H1 (cell line): ENCODE measurements at regions not wholly inside any gene's neighbourhood (a gene's known extent, or its start where the extent isn't known, plus 50 kb on each side); places are given as distances from the start of the nearest gene placed in this dataset.

Experiments used
- CTBP2 ChIP-seq: IDR thresholded peaks from 2 replicates; pipeline ENCODE4 v1.7.0; 2011; ENCODE audit warnings: borderline replicate concordance, mild to moderate bottlenecking, moderate library complexity, mixed read lengths, low read length; ENCODE audit not compliant: insufficient read depth, insufficient read length
- SUZ12 ChIP-seq: fragments of 200-600 bp; sonication (generic); IDR thresholded peaks from 2 replicates; pipeline ENCODE4 v1.6.1; 2012; ENCODE audit warnings: mild to moderate bottlenecking, inconsistent platforms, low read length, moderate library complexity, mixed read lengths
- TF ChIP-seq, protein P1 (sequence below): fragments of 300-600 bp; sonication (generic); IDR thresholded peaks from 2 replicates; pipeline ENCODE4 v1.7.1; 2012; ENCODE audit warnings: low read length, moderate library complexity, mild to moderate bottlenecking, inconsistent platforms; ENCODE audit not compliant: insufficient replicate concordance

DNA sequence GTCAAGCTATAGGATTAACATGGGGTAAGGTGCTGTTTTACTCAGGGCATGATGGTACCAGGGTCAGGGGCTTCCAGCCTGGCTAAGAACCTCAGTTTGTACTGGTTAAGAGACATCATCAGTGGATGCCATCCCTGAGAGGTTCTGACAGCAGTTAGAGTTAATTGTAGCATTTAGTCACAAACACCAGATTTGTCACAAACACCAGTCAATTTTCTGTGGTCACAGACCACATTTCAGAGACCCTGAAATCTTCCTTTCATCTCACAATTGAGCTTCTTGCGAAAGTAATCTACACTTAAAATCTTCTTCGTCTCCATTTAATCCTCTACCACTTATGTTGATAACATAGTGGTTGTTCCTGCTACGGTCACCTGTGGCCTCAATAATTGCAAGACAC lies 143.0 kb upstream of the EGLN3 start (continued):
- TF ChIP-seq, protein P1, sequence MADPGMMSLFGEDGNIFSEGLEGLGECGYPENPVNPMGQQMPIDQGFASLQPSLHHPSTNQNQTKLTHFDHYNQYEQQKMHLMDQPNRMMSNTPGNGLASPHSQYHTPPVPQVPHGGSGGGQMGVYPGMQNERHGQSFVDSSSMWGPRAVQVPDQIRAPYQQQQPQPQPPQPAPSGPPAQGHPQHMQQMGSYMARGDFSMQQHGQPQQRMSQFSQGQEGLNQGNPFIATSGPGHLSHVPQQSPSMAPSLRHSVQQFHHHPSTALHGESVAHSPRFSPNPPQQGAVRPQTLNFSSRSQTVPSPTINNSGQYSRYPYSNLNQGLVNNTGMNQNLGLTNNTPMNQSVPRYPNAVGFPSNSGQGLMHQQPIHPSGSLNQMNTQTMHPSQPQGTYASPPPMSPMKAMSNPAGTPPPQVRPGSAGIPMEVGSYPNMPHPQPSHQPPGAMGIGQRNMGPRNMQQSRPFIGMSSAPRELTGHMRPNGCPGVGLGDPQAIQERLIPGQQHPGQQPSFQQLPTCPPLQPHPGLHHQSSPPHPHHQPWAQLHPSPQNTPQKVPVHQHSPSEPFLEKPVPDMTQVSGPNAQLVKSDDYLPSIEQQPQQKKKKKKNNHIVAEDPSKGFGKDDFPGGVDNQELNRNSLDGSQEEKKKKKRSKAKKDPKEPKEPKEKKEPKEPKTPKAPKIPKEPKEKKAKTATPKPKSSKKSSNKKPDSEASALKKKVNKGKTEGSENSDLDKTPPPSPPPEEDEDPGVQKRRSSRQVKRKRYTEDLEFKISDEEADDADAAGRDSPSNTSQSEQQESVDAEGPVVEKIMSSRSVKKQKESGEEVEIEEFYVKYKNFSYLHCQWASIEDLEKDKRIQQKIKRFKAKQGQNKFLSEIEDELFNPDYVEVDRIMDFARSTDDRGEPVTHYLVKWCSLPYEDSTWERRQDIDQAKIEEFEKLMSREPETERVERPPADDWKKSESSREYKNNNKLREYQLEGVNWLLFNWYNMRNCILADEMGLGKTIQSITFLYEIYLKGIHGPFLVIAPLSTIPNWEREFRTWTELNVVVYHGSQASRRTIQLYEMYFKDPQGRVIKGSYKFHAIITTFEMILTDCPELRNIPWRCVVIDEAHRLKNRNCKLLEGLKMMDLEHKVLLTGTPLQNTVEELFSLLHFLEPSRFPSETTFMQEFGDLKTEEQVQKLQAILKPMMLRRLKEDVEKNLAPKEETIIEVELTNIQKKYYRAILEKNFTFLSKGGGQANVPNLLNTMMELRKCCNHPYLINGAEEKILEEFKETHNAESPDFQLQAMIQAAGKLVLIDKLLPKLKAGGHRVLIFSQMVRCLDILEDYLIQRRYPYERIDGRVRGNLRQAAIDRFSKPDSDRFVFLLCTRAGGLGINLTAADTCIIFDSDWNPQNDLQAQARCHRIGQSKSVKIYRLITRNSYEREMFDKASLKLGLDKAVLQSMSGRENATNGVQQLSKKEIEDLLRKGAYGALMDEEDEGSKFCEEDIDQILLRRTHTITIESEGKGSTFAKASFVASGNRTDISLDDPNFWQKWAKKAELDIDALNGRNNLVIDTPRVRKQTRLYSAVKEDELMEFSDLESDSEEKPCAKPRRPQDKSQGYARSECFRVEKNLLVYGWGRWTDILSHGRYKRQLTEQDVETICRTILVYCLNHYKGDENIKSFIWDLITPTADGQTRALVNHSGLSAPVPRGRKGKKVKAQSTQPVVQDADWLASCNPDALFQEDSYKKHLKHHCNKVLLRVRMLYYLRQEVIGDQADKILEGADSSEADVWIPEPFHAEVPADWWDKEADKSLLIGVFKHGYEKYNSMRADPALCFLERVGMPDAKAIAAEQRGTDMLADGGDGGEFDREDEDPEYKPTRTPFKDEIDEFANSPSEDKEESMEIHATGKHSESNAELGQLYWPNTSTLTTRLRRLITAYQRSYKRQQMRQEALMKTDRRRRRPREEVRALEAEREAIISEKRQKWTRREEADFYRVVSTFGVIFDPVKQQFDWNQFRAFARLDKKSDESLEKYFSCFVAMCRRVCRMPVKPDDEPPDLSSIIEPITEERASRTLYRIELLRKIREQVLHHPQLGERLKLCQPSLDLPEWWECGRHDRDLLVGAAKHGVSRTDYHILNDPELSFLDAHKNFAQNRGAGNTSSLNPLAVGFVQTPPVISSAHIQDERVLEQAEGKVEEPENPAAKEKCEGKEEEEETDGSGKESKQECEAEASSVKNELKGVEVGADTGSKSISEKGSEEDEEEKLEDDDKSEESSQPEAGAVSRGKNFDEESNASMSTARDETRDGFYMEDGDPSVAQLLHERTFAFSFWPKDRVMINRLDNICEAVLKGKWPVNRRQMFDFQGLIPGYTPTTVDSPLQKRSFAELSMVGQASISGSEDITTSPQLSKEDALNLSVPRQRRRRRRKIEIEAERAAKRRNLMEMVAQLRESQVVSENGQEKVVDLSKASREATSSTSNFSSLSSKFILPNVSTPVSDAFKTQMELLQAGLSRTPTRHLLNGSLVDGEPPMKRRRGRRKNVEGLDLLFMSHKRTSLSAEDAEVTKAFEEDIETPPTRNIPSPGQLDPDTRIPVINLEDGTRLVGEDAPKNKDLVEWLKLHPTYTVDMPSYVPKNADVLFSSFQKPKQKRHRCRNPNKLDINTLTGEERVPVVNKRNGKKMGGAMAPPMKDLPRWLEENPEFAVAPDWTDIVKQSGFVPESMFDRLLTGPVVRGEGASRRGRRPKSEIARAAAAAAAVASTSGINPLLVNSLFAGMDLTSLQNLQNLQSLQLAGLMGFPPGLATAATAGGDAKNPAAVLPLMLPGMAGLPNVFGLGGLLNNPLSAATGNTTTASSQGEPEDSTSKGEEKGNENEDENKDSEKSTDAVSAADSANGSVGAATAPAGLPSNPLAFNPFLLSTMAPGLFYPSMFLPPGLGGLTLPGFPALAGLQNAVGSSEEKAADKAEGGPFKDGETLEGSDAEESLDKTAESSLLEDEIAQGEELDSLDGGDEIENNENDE, result no peak
- TF ChIP-seq CTBP2, result no peak
- TF ChIP-seq SUZ12, result no peak
- TF ChIP-seq, all 59 proteins: peak for 0
